NCI-H510A (cell line): ENCODE measurements at regions not wholly inside any gene's neighbourhood (a gene's known extent, or its start where the extent isn't known, plus 50 kb on each side); places are given as distances from the start of the nearest gene placed in this dataset.
"Not testable (repeated sequence)": the region's sequence is repeated elsewhere in the genome, so short reads cannot be mapped to it uniquely, and the experiment has no call there.

Experiments
- DNase-seq: peaks from one replicate; lab custom pipeline; 2025; lab: John Stamatoyannopoulos, UW

- not testable (repeated sequence) for DNase-seq
These were observed 61.6 kb upstream of the IKBKE start for GRCh38 chr1:206408371-206409288.

DNA sequence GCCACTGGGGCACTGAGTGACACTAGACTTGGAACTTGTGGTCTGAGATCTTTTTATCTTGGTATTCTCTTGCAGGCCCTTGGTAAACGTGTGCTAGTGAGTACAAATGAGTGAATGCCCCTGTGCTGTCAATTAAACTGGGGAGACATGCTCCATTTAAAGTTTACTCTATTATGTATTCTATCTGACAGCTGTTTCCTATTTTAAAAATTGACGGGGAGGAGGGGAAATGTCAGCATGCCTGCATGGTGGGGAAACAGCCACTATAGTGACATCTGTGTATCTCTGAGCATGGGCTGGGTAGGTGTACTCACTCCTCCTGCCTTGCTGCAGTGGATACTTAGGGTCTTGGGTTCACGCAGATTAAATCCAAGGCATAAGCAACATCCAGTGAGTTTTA, 59.0 kb upstream of the IKBKE start:
- no peak for DNase-seq

DNA sequence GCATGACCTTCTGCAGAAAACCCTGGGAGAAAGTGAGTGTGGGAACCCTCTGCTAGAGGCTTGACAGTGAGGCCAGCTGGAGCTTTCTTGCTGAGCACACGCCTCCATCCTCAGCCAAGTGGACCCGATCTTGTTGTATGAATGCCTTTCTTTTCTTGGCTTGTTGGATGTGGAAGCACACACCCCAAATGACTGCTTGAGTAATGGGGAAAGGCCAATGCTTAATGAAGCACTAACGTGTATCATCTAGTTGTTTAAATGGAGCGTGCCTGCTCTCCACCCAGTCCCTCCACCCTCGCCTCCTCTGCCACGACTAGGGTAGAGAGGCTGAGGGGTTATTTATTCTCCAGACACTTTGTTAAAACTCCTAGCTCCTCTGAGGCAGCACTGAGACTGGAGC, 54.3 kb upstream of the IKBKE start:
- no peak for DNase-seq

DNA sequence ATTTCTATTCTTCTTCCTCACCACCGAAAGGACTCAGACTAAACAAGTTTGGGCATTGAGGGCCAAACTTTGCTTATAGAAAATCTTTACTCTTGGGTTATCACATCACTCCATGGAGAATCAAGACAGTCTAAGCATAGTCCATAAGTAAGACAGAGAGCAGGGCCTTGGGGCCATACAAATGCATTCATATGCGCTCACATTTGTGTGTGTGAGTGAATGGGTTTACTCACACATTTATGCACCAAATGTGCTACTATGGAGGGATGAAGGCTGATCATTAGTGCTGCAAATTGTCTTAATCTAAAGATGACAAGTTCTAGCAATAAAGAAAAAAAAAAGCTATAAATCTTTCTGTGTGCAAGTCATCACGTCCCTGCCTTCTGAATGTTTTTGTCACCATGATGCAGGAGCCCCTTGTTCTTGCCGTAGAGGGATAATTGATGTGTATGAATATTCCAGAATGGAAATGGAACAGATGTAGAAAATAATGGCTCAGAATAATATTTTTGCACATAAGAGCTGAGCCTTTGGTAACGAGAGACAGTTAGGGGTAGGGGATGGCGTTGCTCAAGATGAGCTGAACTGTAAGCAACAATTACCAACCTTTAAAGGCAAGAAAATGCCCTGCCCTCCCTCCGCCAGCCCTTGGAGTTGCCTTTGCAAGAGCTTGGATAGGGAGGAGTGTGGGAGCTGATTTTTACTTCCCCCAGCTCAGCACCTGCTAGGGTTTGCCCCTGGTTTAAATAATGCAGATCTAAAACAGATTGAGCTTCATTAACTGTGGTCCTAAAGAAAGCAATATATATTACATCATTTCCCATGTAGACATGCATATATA, 52.3 kb upstream of the IKBKE start:
- DNase-seq: no peak

DNA sequence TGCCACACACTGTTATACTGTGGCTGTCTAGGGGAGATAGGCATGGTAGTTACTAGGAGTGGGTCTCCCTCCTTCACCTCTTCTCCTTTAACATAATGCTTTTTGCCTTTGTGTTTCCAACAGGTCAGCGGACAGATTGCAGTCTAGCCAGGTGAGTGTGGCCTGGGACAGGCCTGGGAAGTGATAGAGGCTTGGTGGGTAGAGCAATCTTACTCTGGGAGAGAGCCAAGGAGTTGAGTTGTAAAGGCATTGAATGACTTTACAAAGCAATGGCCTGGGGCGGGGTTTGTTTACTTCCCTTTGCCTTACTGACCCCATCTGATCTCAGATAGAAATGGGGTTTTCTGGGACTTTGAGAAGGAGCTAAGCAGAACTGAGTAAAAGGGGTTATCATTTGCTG, 51.0 kb upstream of the IKBKE start:
- no peak for DNase-seq

- DNase-seq: no peak
These were observed 50.5 kb upstream of the IKBKE start for GRCh38 chr1:206419783-206420182.

DNA sequence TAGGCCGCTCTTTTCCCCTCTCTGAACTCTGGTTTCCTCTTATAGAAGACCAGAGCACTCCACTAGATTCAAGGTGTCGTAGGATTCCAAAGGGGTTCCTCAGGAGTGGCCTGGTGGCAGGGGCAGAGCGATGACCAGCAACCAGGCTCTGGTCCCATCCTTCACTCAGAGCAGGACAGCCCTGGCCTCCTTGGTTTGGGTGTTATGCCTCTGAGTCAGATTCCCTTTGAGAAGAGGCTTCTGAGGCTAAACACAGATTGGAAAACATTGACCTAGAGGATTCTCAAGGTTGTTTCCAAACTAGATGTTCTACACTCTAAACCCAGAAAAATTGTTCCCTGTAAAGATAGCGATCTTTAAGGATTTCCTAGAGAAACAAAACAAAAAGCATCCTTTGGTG, 49.8 kb upstream of the IKBKE start:
- DNase-seq: no peak
